Nephron progenitor cell (in vitro differentiated cells): ENCODE measurements at regions not wholly inside any gene's neighbourhood (a gene's known extent, or its start where the extent isn't known, plus 50 kb on each side); places are given as distances from the start of the nearest gene placed in this dataset.
"Not testable (repeated sequence)": the region's sequence is repeated elsewhere in the genome, so short reads cannot be mapped to it uniquely, and the experiment has no call there.

Experiments
- DNase-seq: peaks from one replicate; pipeline ENCODE4 v3.0.0; 2021
- H3K27ac Mint-ChIP-seq: 2 replicates; pipeline ENCODE4 v1.8.0; 2021; ENCODE audit warnings: mild to moderate bottlenecking, moderate library complexity, mixed read lengths
- H3K27me3 Mint-ChIP-seq: 2 replicates; pipeline ENCODE4 v1.8.0; 2021; ENCODE audit warnings: mild to moderate bottlenecking, low read depth, mixed read lengths; ENCODE audit not compliant: poor library complexity
- H3K36me3 Mint-ChIP-seq: 2 replicates; pipeline ENCODE4 v1.8.0; 2021; ENCODE audit warnings: low read depth, mixed read lengths
- H3K4me1 Mint-ChIP-seq: 2 replicates; pipeline ENCODE4 v1.8.0; 2021; ENCODE audit warnings: mixed read lengths
- H3K4me3 Mint-ChIP-seq: 2 replicates; pipeline ENCODE4 v1.8.0; 2021; ENCODE audit warnings: mild to moderate bottlenecking, moderate library complexity, mixed read lengths
- H3K9me3 Mint-ChIP-seq: 2 replicates; pipeline ENCODE4 v1.8.0; 2021; ENCODE audit warnings: mild to moderate bottlenecking, moderate library complexity, mixed read lengths
- CTCF ChIP-seq: fragments of 200-600 bp; sonication (generic); IDR thresholded peaks from 2 replicates; pipeline ENCODE4 v1.5.0; 2021; ENCODE audit warnings: antibody characterized with exemption

DNA sequence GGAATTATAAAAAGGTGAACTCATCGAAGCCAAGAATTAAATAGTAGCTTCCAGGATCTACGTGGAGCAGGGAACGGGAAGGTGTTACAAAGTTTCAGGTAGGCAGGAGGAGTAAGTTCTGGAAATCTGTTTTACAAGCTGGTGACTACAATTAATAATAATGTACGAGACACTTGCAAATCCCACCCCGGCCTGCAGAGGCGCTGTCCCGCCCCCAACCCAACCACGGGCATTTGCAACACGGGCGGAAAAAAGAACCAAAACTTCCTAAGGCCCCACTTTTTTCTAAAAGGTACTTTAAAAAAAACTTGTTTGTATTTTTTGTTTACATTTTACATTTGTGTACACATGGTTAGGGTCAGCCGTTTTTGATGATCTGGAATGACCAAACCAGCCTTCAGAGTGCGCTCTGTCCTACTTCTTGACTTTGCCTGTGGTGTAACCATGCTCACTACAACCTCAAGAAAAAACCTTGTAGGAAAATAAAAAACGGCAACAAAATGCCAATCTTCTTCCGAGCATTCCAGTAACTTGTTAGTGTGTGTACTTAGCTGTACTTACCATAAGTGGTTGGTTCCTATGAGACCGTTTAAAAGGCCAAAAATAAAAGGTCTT, 449.6 kb upstream of the B3GAT1 start:
- peaks cover 25% of the 10 kb centered on the region for H3K4me1 Mint-ChIP-seq
- TF ChIP-seq CTCF, result no peak
- no peaks in the 10 kb centered on the region for H3K36me3 Mint-ChIP-seq
- peaks cover 13% of the 10 kb centered on the region for H3K9me3 Mint-ChIP-seq
- H3K4me3 Mint-ChIP-seq, result peak overlapping the region; percentile 59
- peaks cover 22% of the 10 kb centered on the region for H3K27me3 Mint-ChIP-seq
- DNase-seq, result no peak
- H3K27ac Mint-ChIP-seq, result no peak overlapping the region

GRCh38 chr11:134858783-134859480, 446.9 kb upstream of the B3GAT1 start:
- no peak overlapping the region for H3K27ac Mint-ChIP-seq
- H3K4me1 Mint-ChIP-seq, result peaks cover 22% of the 10 kb centered on the region
- no peak for TF ChIP-seq CTCF
- no peak overlapping the region for H3K4me3 Mint-ChIP-seq
- H3K9me3 Mint-ChIP-seq, result peaks cover 13% of the 10 kb centered on the region
- no peaks in the 10 kb centered on the region for H3K36me3 Mint-ChIP-seq
- no peak for DNase-seq
- H3K27me3 Mint-ChIP-seq, result peaks cover 11% of the 10 kb centered on the region

GRCh38 chr11:134857035-134857434, 445.0 kb upstream of the B3GAT1 start:
- peaks cover 11% of the 10 kb centered on the region for H3K27me3 Mint-ChIP-seq
- no peak overlapping the region for H3K4me3 Mint-ChIP-seq

DNA sequence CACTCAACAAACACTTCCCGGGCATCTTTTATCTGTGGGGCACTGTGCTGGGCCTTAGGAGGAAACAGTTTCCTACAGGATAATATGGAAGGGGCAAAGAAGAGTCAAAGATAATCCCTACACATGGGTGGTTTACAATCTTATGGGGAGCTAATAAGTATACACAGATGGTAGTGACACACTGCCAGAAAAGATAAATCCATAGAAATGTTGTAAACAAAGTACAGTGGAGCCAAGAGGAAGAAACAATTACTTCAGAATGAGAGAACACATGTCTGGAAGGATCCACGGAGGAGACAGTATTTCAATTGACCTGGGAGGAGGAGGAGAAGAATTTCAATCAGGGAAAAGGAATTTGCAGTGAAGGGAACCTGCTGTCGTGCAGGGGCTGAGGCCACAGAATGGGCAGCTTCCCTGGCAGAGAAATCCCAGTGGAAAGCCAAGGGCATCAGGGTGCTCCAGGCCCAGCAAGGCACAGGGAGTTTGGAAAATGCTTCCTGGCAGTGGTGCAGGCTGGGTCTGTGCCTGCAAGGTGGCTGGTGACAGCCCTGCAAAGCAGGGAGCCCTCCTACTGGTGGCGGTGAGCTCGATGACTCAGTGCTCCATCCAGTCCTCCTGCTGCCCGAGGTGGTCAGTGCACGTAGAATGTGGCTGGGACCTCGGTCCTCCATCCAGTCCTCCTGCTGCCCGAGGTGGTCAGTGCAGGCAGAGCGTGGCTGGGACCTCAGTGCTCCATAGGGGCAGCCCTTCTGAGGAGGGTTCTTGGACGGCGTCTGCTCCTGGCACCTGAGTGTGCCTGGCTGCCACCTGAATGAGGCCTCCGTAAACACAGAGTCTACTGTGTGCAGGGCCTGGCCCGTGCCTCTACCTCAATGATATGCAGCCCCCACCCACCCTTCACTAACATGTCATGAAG, 444.3 kb upstream of the B3GAT1 start:
- Mint-ChIP-seq H3K27me3 (peaks cover 11% of the 10 kb centered on the region), H3K4me1 (peaks cover 3% of the 10 kb centered on the region), H3K9me3 (peaks cover 5% of the 10 kb centered on the region), H3K27ac (no peak overlapping the region), H3K4me3 (no peak overlapping the region), H3K36me3 (no peaks in the 10 kb centered on the region)
- no peak for TF ChIP-seq CTCF
- no peak for DNase-seq

More at GRCh38 chr11:134857035-134857434, 445.0 kb upstream of the B3GAT1 start:
- H3K27ac Mint-ChIP-seq, result no peak overlapping the region
- DNase-seq, result no peak
- H3K36me3 Mint-ChIP-seq, result no peaks in the 10 kb centered on the region
- H3K4me1 Mint-ChIP-seq, result peaks cover 8% of the 10 kb centered on the region
- TF ChIP-seq CTCF, result no peak
- H3K9me3 Mint-ChIP-seq, result peaks cover 10% of the 10 kb centered on the region

- Mint-ChIP-seq H3K36me3 (no peaks in the 10 kb centered on the region), H3K4me1 (peaks cover 8% of the 10 kb centered on the region), H3K27ac (no peak overlapping the region), H3K4me3 (no peak overlapping the region), H3K9me3 (no peaks in the 10 kb centered on the region), H3K27me3 (peaks cover 11% of the 10 kb centered on the region)
- no peak for TF ChIP-seq CTCF
- no peak for DNase-seq
These were observed 442.2 kb upstream of the B3GAT1 start for GRCh38 chr11:134853992-134854991.

DNA sequence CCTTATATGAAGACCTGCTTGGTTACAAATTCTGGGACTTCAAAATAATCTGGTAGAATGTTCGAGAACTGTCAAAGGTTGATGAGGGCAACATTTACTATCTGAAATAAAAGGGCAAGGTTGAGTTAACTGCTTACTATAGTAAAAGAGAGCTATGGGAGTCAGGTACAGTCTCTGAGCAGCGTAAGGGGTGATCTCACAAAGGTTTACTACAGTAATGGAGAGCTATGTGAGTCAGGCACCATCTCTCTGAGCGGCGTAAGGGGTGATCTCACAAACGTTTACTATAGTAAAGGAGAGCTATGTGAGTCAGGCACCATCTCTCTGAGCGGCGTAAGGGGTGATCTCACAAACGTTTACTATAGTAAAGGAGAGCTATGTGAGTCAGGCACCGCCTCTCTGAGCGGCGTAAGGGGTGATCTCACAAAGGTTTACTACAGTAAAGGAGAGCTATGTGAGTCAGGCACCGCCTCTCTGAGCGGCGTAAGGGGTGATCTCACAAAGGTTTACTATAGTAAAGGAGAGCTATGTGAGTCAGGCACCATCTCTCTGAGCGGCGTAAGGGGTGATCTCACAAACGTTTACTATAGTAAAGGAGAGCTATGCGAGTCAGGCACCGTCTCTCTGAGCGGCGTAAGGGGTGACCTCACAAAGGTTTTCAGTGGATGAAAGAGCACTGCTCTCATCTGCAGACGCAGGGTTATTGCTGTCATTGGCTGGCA, 439.6 kb upstream of the B3GAT1 start:
- H3K36me3 Mint-ChIP-seq, H3K4me3 Mint-ChIP-seq, DNase-seq, H3K27ac Mint-ChIP-seq, H3K9me3 Mint-ChIP-seq: not testable (repeated sequence)
- Mint-ChIP-seq H3K4me1 (peaks cover 15% of the 10 kb centered on the region), H3K27me3 (peaks cover 12% of the 10 kb centered on the region)
